GM12891 (cell line): ENCODE measurements at regions not wholly inside any gene's neighbourhood (a gene's known extent, or its start where the extent isn't known, plus 50 kb on each side); places are given as distances from the start of the nearest gene placed in this dataset.

Experiments used
- PAX5 ChIP-seq: IDR thresholded peaks from 2 replicates; pipeline ENCODE4 v1.6.1; 2011; ENCODE audit warnings: low read length, moderate library complexity, mild to moderate bottlenecking; ENCODE audit not compliant: insufficient read depth, severe bottlenecking
- POLR2A ChIP-seq: IDR thresholded peaks from 2 replicates; pipeline ENCODE4 v1.6.1; 2011; ENCODE audit warnings: low read depth, low read length, control low read depth
- POLR2AphosphoS5 ChIP-seq: IDR thresholded peaks from 2 replicates; pipeline ENCODE4 v1.6.1; 2011; ENCODE audit warnings: low read depth, low read length, control low read depth
- SPI1 ChIP-seq: IDR thresholded peaks from 2 replicates; pipeline ENCODE4 v1.6.1; 2011; ENCODE audit warnings: low read depth, low read length, control low read depth
- TAF1 ChIP-seq: IDR thresholded peaks from 2 replicates; pipeline ENCODE4 v1.6.1; 2011; ENCODE audit warnings: low read depth, low read length, control low read depth

GRCh38 chr6:12446394-12446793 is 156.2 kb downstream of the EDN1 start:
- TF ChIP-seq POLR2A (no peak), TAF1 (no peak), POLR2AphosphoS5 (no peak), PAX5 (no peak), SPI1 (no peak)
